Mesenchymal stem cell (in vitro differentiated cells and primary cell): ENCODE measurements at regions not wholly inside any gene's neighbourhood (a gene's known extent, or its start where the extent isn't known, plus 50 kb on each side); places are given as distances from the start of the nearest gene placed in this dataset.

ENCODE experiments used
- DNase-seq: peaks from one replicate; pipeline ENCODE4 v3.0.0-alpha.2; 2013
- H2AFZ ChIP-seq: one replicate; pipeline ENCODE4 v1.6.1; 2013; ENCODE audit warnings: low read depth, mild to moderate bottlenecking, control low read depth, inconsistent platforms, low read length, moderate library complexity
- H2AK5ac ChIP-seq: 2 replicates; pipeline ENCODE4 v1.6.1; 2013; ENCODE audit warnings: low read length, moderate library complexity, mild to moderate bottlenecking, inconsistent platforms; ENCODE audit not compliant: severe bottlenecking
- H2BK120ac ChIP-seq: one replicate; pipeline ENCODE4 v1.6.1; 2013; ENCODE audit warnings: low read depth, mild to moderate bottlenecking, inconsistent platforms, low read length, moderate library complexity
- H2BK12ac ChIP-seq, 2 experiments: one replicate each; pipeline ENCODE4 v1.6.1; 2013; ENCODE audit warnings: inconsistent platforms in 2 of 2, low read length in 2 of 2, mild to moderate bottlenecking in 2 of 2, moderate library complexity in 2 of 2, control low read depth in 1 of 2
- H2BK15ac ChIP-seq: one replicate; pipeline ENCODE4 v1.6.1; 2013; ENCODE audit warnings: mild to moderate bottlenecking, low read depth, inconsistent platforms; ENCODE audit not compliant: poor library complexity, severe bottlenecking
- H2BK5ac ChIP-seq: 2 replicates; pipeline ENCODE4 v1.6.1; 2013; ENCODE audit warnings: low read depth, mild to moderate bottlenecking, low read length, control low read depth, inconsistent platforms; ENCODE audit not compliant: poor library complexity, severe bottlenecking
- H3K14ac ChIP-seq, 2 experiments: one replicate each; pipeline ENCODE4 v1.6.1; 2013; ENCODE audit warnings: inconsistent platforms in 2 of 2, low read length in 2 of 2, control low read depth in 1 of 2, mild to moderate bottlenecking in 1 of 2, moderate library complexity in 1 of 2
- H3K18ac ChIP-seq, 2 experiments: one replicate each; pipeline ENCODE4 v1.6.1; 2013; ENCODE audit warnings: inconsistent platforms in 2 of 2, low read length in 2 of 2, control low read depth in 1 of 2, low read depth in 1 of 2, mild to moderate bottlenecking in 1 of 2
- H3K23ac ChIP-seq, 2 experiments: one replicate each; pipeline ENCODE4 v1.6.1; 2013; ENCODE audit warnings: inconsistent platforms in 2 of 2, low read length in 2 of 2, mild to moderate bottlenecking in 2 of 2, moderate library complexity in 2 of 2, control low read depth in 1 of 2
- H3K27ac ChIP-seq: 2 replicates; pipeline ENCODE4 v1.5.1; 2013; ENCODE audit warnings: mild to moderate bottlenecking, moderate library complexity, low read length, control low read depth, inconsistent platforms; ENCODE audit not compliant: poor library complexity, severe bottlenecking
- H3K27me3 ChIP-seq, 2 experiments: 2 replicates each; pipeline versions ENCODE4 v1.6.1 to v1.7.0; 2013; ENCODE audit warnings: low read length in 2 of 2, mild to moderate bottlenecking in 2 of 2, moderate library complexity in 2 of 2, control low read depth in 1 of 2, inconsistent platforms in 1 of 2; ENCODE audit not compliant: control insufficient read depth in 1 of 2, insufficient read depth in 1 of 2
- H3K36me3 ChIP-seq, 2 experiments: 2 replicates each; pipeline versions ENCODE4 v1.6.1 to v1.7.0; 2013; ENCODE audit warnings: low read length in 2 of 2, control low read depth in 1 of 2, inconsistent platforms in 1 of 2, low read depth in 1 of 2, mild to moderate bottlenecking in 1 of 2; ENCODE audit not compliant: insufficient read depth in 2 of 2, control insufficient read depth in 1 of 2
- H3K4ac ChIP-seq, 2 experiments: one replicate each; pipeline ENCODE4 v1.6.1; 2013; ENCODE audit warnings: inconsistent platforms in 2 of 2, low read length in 2 of 2, mild to moderate bottlenecking in 2 of 2, moderate library complexity in 2 of 2, control low read depth in 1 of 2, low read depth in 1 of 2
- H3K4me1 ChIP-seq: 2 replicates; pipeline ENCODE4 v1.6.1; 2013; ENCODE audit warnings: low read depth, low read length, control low read depth; ENCODE audit not compliant: control insufficient read depth, insufficient read depth
- H3K4me2 ChIP-seq: 2 replicates; pipeline ENCODE4 v1.6.1; 2013; ENCODE audit warnings: low read length, mild to moderate bottlenecking, inconsistent platforms; ENCODE audit not compliant: poor library complexity, severe bottlenecking
- H3K4me3 ChIP-seq, 2 experiments: 2 replicates each; pipeline versions ENCODE4 v1.5.1 to v1.7.0; 2013; ENCODE audit warnings: low read length in 2 of 2, mild to moderate bottlenecking in 2 of 2, control low read depth in 1 of 2, low read depth in 1 of 2; ENCODE audit not compliant: insufficient read depth in 1 of 2
- H3K79me1 ChIP-seq: replicated peaks from 2 replicates; pipeline ENCODE4 v1.6.1; 2013; ENCODE audit warnings: mild to moderate bottlenecking, control low read depth, low read length, inconsistent platforms; ENCODE audit not compliant: poor library complexity, severe bottlenecking
- H3K9ac ChIP-seq: 2 replicates; pipeline ENCODE4 v1.7.0; 2013; ENCODE audit warnings: mild to moderate bottlenecking, low read length, moderate library complexity
- H3K9me3 ChIP-seq: 2 replicates; pipeline ENCODE4 v1.7.0; 2013; ENCODE audit warnings: mild to moderate bottlenecking, low read length; ENCODE audit not compliant: control insufficient read depth
- H4K8ac ChIP-seq: one replicate; pipeline ENCODE4 v1.6.1; 2013; ENCODE audit warnings: inconsistent platforms, mild to moderate bottlenecking, low read length, moderate library complexity
- H4K91ac ChIP-seq: one replicate; pipeline ENCODE4 v1.6.1; 2013; ENCODE audit warnings: mild to moderate bottlenecking, low read length, inconsistent platforms
- WGBS: methylation state at CpG from one replicate; pipeline ENCODE4 v1.1.7; 2013; ENCODE audit warnings: mixed read lengths; 5-methylcytosine and 5-hydroxymethylcytosine counted together

GRCh38 chr1:29490204-29490934, 254.0 kb downstream of the PTPRU start:
- DNase-seq = no peak
- Histone ChIP-seq H4K8ac (no peak overlapping the region), H3K27ac (no peak overlapping the region), H3K79me1 (no peaks in the 10 kb centered on the region), H4K91ac (no peak overlapping the region), H3K23ac (no peak overlapping the region), H2AFZ (no peak overlapping the region), H3K36me3 (no peaks in the 10 kb centered on the region), H3K9ac (no peak overlapping the region), H3K18ac (no peak overlapping the region), H3K4me3 (no peak overlapping the region), H3K27me3 (peaks cover 9 to 33% of the 10 kb centered on the region in 2 experiments), H2BK120ac (no peak overlapping the region), H2BK15ac (no peak overlapping the region), H2AK5ac (no peak overlapping the region), H3K4me1 (no peaks in the 10 kb centered on the region), H3K9me3 (peaks cover 5% of the 10 kb centered on the region), H3K4ac (no peak overlapping the region), H3K4me2 (no peak overlapping the region), H2BK5ac (no peak overlapping the region), H2BK12ac (no peak overlapping the region), H3K14ac (no peak overlapping the region)
- 79% methylated on average over 11 of the region's 11 CpGs for WGBS

GRCh38 chr1:29489471-29489870, 253.1 kb downstream of the PTPRU start:
- DNase-seq = no peak
- no peak overlapping the region for H2BK120ac ChIP-seq
- H3K4ac ChIP-seq = no peak overlapping the region
- H3K4me2 ChIP-seq = no peak overlapping the region
- WGBS = 81% methylated on average over 3 of the region's 5 CpGs
- no peak overlapping the region for H3K18ac ChIP-seq
- no peak overlapping the region for H3K23ac ChIP-seq
- no peak overlapping the region for H3K27ac ChIP-seq
- no peak overlapping the region for H2BK5ac ChIP-seq
- no peak overlapping the region for H4K91ac ChIP-seq
- H3K14ac ChIP-seq = no peak overlapping the region
- H3K9ac ChIP-seq = no peak overlapping the region
- H2AFZ ChIP-seq = no peak overlapping the region
- H3K27me3 ChIP-seq = peaks cover 14 to 37% of the 10 kb centered on the region in 2 experiments
- no peak overlapping the region for H4K8ac ChIP-seq
- no peaks in the 10 kb centered on the region for H3K79me1 ChIP-seq
- no peaks in the 10 kb centered on the region for H3K9me3 ChIP-seq
- no peak overlapping the region for H2BK12ac ChIP-seq
- H3K4me3 ChIP-seq = no peak overlapping the region
- H3K4me1 ChIP-seq = no peaks in the 10 kb centered on the region
- H2AK5ac ChIP-seq = no peak overlapping the region
- no peaks in the 10 kb centered on the region for H3K36me3 ChIP-seq
- no peak overlapping the region for H2BK15ac ChIP-seq

GRCh38 chr1:29488794-29489311, 252.5 kb downstream of the PTPRU start:
- H3K23ac ChIP-seq = no peak overlapping the region
- no peak overlapping the region for H3K14ac ChIP-seq
- H3K27me3 ChIP-seq = peaks cover 15 to 40% of the 10 kb centered on the region in 2 experiments
- H2BK15ac ChIP-seq = no peak overlapping the region
- no peak overlapping the region for H3K9ac ChIP-seq
- H3K4ac ChIP-seq = no peak overlapping the region
- H3K18ac ChIP-seq = no peak overlapping the region
- no peak overlapping the region for H2AK5ac ChIP-seq
- WGBS = 82% methylated on average over 11 of the region's 11 CpGs
- no peak overlapping the region for H3K27ac ChIP-seq
- H3K79me1 ChIP-seq = no peaks in the 10 kb centered on the region
- DNase-seq = no peak
- no peak overlapping the region for H4K91ac ChIP-seq
- H4K8ac ChIP-seq = no peak overlapping the region
- H3K36me3 ChIP-seq = no peaks in the 10 kb centered on the region
- no peak overlapping the region for H3K4me3 ChIP-seq
- H3K4me1 ChIP-seq = no peaks in the 10 kb centered on the region
- no peak overlapping the region for H2BK120ac ChIP-seq
- H2BK5ac ChIP-seq = no peak overlapping the region
- H3K9me3 ChIP-seq = no peaks in the 10 kb centered on the region
- H2AFZ ChIP-seq = no peak overlapping the region
- H2BK12ac ChIP-seq = no peak overlapping the region
- H3K4me2 ChIP-seq = no peak overlapping the region

- no peak overlapping the region for H3K4ac ChIP-seq
- no peak overlapping the region for H2BK15ac ChIP-seq
- no peak overlapping the region for H3K9ac ChIP-seq
- H3K14ac ChIP-seq = no peak overlapping the region
- no peak overlapping the region for H2BK12ac ChIP-seq
- H2AK5ac ChIP-seq = no peak overlapping the region
- no peak overlapping the region for H3K27ac ChIP-seq
- H4K91ac ChIP-seq = no peak overlapping the region
- H2BK5ac ChIP-seq = no peak overlapping the region
- no peak overlapping the region for H3K23ac ChIP-seq
- no peak for DNase-seq
- H2AFZ ChIP-seq = no peak overlapping the region
- no peaks in the 10 kb centered on the region for H3K79me1 ChIP-seq
- no peaks in the 10 kb centered on the region for H3K36me3 ChIP-seq
- no peak overlapping the region for H4K8ac ChIP-seq
- peaks cover 19 to 40% of the 10 kb centered on the region in 2 experiments for H3K27me3 ChIP-seq
- no peak overlapping the region for H2BK120ac ChIP-seq
- no peaks in the 10 kb centered on the region for H3K9me3 ChIP-seq
- H3K4me2 ChIP-seq = no peak overlapping the region
- H3K4me1 ChIP-seq = no peaks in the 10 kb centered on the region
- no peak overlapping the region for H3K4me3 ChIP-seq
- H3K18ac ChIP-seq = no peak overlapping the region
- WGBS = 89% methylated on average over 22 of the region's 22 CpGs
Observed at GRCh38 chr1:29488086-29488793, 251.9 kb downstream of the PTPRU start.
